Suprapubic skin (tissue), 4 donors: ENCODE measurements at regions not wholly inside any gene's neighbourhood (a gene's known extent, or its start where the extent isn't known, plus 50 kb on each side); places are given as distances from the start of the nearest gene placed in this dataset.

Experiments used
- DNase-seq, 2 donors: peaks; one replicate each; pipeline ENCODE4 v3.0.0-alpha.2; 2019; ENCODE audit warnings: low spot score in 2 of 2
- H3K27ac ChIP-seq: fragments of 200-600 bp; sonication (generic); one replicate; pipeline ENCODE4 v1.5.1; 2019
- H3K27me3 ChIP-seq: fragments of 200-600 bp; sonication (generic); one replicate; pipeline ENCODE4 v1.5.1; 2019
- H3K36me3 ChIP-seq: fragments of 200-600 bp; sonication (generic); one replicate; pipeline ENCODE4 v1.5.1; 2019
- H3K4me1 ChIP-seq: fragments of 200-600 bp; sonication (generic); one replicate; pipeline ENCODE4 v1.5.1; 2019
- H3K4me3 ChIP-seq: fragments of 200-600 bp; sonication (generic); one replicate; pipeline ENCODE4 v1.5.1; 2019; ENCODE audit warnings: mild to moderate bottlenecking
- H3K9me3 ChIP-seq: fragments of 200-600 bp; sonication (generic); one replicate; pipeline ENCODE4 v1.5.1; 2019
- EP300 ChIP-seq: sonication (generic); formaldehyde crosslinking; IDR thresholded peaks from one replicate; pipeline ENCODE4 v1.6.1; 2017; ENCODE audit warnings: antibody characterized with exemption
- POLR2A ChIP-seq, 2 donors: fragments of 450-650 bp; IDR thresholded peaks; one replicate each; pipeline ENCODE4 v1.6.1; 2017; ENCODE audit warnings: antibody characterized with exemption in 2 of 2, mild to moderate bottlenecking in 2 of 2, moderate library complexity in 2 of 2
- POLR2AphosphoS5 ChIP-seq, 3 donors: sonication (generic); formaldehyde crosslinking; IDR thresholded peaks; one replicate each; pipeline ENCODE4 v1.6.1; 2017; ENCODE audit warnings: antibody characterized with exemption in 3 of 3
- WGBS: methylation state at CpG from one replicate; pipeline ENCODE4 v1.1.5; 2018; 5-methylcytosine and 5-hydroxymethylcytosine counted together
- TF ChIP-seq, protein P1 (sequence below), 2 donors: fragments of 200-600 bp in 1 of 2; fragments of 450-650 bp in 1 of 2; sonication (generic) in 1 of 2; IDR thresholded peaks; one replicate each; pipeline ENCODE4 v1.5.1; 2016 to 2019; ENCODE audit warnings: antibody characterized with exemption in 2 of 2, mild to moderate bottlenecking in 1 of 2, moderate library complexity in 1 of 2

GRCh38 chr1:2925918-2926317, 95.3 kb upstream of the ACTRT2 start:
- TF ChIP-seq POLR2A (IDR thresholded peaks at IDR 0.05) (no peak), EP300 (no peak), POLR2AphosphoS5 (IDR thresholded peaks at IDR 0.05) (no peak)
- TF ChIP-seq, protein P1, sequence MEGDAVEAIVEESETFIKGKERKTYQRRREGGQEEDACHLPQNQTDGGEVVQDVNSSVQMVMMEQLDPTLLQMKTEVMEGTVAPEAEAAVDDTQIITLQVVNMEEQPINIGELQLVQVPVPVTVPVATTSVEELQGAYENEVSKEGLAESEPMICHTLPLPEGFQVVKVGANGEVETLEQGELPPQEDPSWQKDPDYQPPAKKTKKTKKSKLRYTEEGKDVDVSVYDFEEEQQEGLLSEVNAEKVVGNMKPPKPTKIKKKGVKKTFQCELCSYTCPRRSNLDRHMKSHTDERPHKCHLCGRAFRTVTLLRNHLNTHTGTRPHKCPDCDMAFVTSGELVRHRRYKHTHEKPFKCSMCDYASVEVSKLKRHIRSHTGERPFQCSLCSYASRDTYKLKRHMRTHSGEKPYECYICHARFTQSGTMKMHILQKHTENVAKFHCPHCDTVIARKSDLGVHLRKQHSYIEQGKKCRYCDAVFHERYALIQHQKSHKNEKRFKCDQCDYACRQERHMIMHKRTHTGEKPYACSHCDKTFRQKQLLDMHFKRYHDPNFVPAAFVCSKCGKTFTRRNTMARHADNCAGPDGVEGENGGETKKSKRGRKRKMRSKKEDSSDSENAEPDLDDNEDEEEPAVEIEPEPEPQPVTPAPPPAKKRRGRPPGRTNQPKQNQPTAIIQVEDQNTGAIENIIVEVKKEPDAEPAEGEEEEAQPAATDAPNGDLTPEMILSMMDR (IDR thresholded peaks at IDR 0.05): no peak
- DNase-seq: no peak
- Histone ChIP-seq H3K9me3 (no peaks in the 10 kb centered on the region), H3K36me3 (no peaks in the 10 kb centered on the region), H3K4me1 (no peaks in the 10 kb centered on the region), H3K27ac (no peak overlapping the region), H3K4me3 (no peak overlapping the region), H3K27me3 (peaks cover 86% of the 10 kb centered on the region)
- WGBS: 29% methylated on average over 9 of the region's 10 CpGs

GRCh38 chr1:2926447-2927055, 94.7 kb upstream of the ACTRT2 start:
- no CpG with 5 or more reads among the region's 5 CpGs for WGBS
- Histone ChIP-seq H3K27me3 (peaks cover 86% of the 10 kb centered on the region), H3K9me3 (no peaks in the 10 kb centered on the region), H3K4me3 (no peak overlapping the region), H3K27ac (no peak overlapping the region), H3K36me3 (no peaks in the 10 kb centered on the region), H3K4me1 (peaks cover 3% of the 10 kb centered on the region)
- TF ChIP-seq POLR2A (IDR thresholded peaks at IDR 0.05) (no peak), POLR2AphosphoS5 (IDR thresholded peaks at IDR 0.05) (no peak), EP300 (no peak)
- TF ChIP-seq, protein P1 (IDR thresholded peaks at IDR 0.05): no peak
- DNase-seq: no peak

DNA sequence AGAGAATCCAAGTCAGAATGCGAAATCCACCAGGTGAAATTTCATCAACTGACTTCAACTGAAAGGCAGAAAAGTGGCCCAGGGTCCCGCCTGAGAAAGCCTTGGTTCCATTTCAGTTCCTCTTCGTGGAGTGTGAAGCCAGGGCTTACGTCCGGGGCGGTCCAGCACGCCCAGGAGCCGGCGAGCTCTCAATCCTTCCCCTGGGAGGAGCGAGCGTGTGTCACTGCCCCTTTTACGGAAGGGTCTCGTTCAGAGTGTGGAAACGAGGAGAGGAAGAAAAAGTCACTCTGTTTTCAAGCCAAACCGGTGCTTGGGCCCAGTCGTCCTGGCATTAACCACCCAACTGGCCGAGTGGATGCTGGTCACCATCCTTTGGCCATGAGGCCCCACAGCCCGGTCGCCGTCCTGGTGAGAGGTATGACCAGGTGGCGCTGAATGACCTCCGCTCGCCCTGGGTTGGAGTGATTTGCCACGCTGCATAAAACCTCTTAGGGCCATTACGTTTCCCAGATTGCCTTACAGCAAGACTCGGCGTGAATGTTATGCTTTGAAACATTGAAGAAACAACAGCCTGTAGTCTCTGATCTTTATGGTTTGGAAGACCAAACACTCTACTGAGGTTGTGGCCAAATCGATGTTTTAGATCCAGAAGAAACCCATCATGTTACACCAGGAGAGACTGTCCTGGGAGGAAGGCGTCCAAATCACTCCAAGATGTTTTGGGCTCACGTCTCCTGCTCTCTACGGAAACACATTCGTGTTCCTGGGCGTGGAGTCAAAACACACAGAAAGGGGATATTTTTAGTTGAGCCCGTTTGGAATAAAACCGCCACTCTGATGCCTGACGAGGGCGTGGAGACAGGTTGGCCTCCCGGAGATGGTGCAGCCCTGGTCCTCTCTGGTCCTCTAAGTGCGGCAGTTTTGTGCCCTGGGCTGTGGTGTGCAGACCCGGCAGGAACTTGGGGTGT, 93.6 kb upstream of the ACTRT2 start:
- Histone ChIP-seq H3K4me3 (no peak overlapping the region), H3K4me1 (peaks cover 3% of the 10 kb centered on the region), H3K9me3 (no peaks in the 10 kb centered on the region), H3K27ac (no peak overlapping the region), H3K27me3 (peaks cover 86% of the 10 kb centered on the region), H3K36me3 (no peaks in the 10 kb centered on the region)
- no peak for DNase-seq
- TF ChIP-seq EP300 (no peak), POLR2A (IDR thresholded peaks at IDR 0.05) (no peak)
- WGBS: 57% methylated on average over 33 of the region's 40 CpGs

GRCh38 chr1:2928366-2929325, 92.6 kb upstream of the ACTRT2 start:
- TF ChIP-seq, protein P1 (IDR thresholded peaks at IDR 0.05): no peak
- TF ChIP-seq EP300 (no peak), POLR2AphosphoS5 (IDR thresholded peaks at IDR 0.05) (no peak), POLR2A (IDR thresholded peaks at IDR 0.05) (no peak)

DNA sequence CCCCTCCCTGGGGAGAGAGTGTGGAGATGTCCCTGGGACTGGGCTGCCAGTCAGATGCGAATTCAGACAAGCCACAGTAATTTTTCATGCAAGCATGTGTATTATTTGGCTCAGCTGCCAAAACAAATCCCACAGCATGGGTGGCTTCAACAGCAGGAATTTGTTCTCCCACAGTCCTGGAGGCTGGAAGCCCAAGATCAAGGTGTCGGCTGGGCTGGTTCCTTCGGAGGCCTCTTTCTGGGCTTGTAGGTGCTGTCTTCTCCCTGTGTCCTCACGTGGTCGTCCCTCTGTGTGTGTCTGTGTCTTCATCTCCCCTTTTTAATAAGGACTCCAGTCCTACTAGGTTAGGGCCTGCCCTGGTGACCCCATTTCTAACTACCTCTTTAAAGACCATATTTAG, 91.9 kb upstream of the ACTRT2 start:
- TF ChIP-seq POLR2A (IDR thresholded peaks at IDR 0.05) (no peak), EP300 (no peak)
- TF ChIP-seq, protein P1 (IDR thresholded peaks at IDR 0.05): no peak
- no peak overlapping the region for H3K4me3 ChIP-seq
- no peak overlapping the region for H3K27ac ChIP-seq
- peaks cover 3% of the 10 kb centered on the region for H3K4me1 ChIP-seq
- no peaks in the 10 kb centered on the region for H3K9me3 ChIP-seq
- H3K27me3 ChIP-seq: peaks cover 85% of the 10 kb centered on the region
- no peaks in the 10 kb centered on the region for H3K36me3 ChIP-seq
- DNase-seq: no peak
- 89% methylated on average over 4 of the region's 5 CpGs for WGBS

More at GRCh38 chr1:2928366-2929325, 92.6 kb upstream of the ACTRT2 start:
- no peak overlapping the region for H3K4me3 ChIP-seq
- H3K4me1 ChIP-seq: peaks cover 3% of the 10 kb centered on the region
- no peaks in the 10 kb centered on the region for H3K9me3 ChIP-seq
- no peak for DNase-seq
- no peak overlapping the region for H3K27ac ChIP-seq
- WGBS: 54% methylated on average over 13 of the region's 42 CpGs
- peaks cover 87% of the 10 kb centered on the region for H3K27me3 ChIP-seq
- H3K36me3 ChIP-seq: no peaks in the 10 kb centered on the region
